ENCODE measurements at regions not wholly inside any gene's neighbourhood (a gene's known extent, or its start where the extent isn't known, plus 50 kb on each side); places are given as distances from the start of the nearest gene placed in this dataset.

DNA sequence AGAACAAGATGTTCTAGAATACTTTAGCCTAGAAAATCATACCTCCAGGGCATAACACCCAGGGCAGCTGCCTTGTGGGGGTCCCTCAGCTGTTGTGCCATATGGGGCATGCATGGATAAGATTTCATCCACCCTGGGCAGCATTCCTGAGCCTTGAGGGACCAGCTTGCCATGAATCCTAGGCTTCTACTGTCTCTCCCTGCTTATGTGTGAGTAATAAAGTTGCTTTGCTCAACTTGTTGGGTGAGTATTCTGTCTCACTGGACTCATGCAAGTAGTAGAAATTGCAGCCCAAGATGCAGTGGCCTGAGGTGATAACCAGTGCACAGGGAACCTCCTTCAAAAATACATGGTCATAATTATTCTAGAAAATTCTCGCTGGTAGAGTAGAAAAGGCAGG is 52.1 kb upstream of the EPHB1 start:
- TF ChIP-seq, protein P1, sequence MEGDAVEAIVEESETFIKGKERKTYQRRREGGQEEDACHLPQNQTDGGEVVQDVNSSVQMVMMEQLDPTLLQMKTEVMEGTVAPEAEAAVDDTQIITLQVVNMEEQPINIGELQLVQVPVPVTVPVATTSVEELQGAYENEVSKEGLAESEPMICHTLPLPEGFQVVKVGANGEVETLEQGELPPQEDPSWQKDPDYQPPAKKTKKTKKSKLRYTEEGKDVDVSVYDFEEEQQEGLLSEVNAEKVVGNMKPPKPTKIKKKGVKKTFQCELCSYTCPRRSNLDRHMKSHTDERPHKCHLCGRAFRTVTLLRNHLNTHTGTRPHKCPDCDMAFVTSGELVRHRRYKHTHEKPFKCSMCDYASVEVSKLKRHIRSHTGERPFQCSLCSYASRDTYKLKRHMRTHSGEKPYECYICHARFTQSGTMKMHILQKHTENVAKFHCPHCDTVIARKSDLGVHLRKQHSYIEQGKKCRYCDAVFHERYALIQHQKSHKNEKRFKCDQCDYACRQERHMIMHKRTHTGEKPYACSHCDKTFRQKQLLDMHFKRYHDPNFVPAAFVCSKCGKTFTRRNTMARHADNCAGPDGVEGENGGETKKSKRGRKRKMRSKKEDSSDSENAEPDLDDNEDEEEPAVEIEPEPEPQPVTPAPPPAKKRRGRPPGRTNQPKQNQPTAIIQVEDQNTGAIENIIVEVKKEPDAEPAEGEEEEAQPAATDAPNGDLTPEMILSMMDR (conservative IDR thresholded peaks at IDR 0.05), result no peak
- no peak for DNase-seq
- WGBS, 2 experiments (ENCODE audit: insufficient coverage in 1 of 2, insufficient read length in 1 of 2), result 71% methylated on average over 1 of the region's 1 CpG; no CpG with 5 or more reads in 1 of the 2 experiments

More for the DNA sequence above, 52.1 kb upstream of the EPHB1 start:
- H3K9me3 ChIP-seq (ENCODE audit: control insufficient read depth, low read length), result no peaks in the 10 kb centered on the region
- H3K27ac ChIP-seq (ENCODE audit: low read depth, low read length), result no peak overlapping the region
- Mint-ChIP-seq H3K36me3 (ENCODE audit: low read depth) (no peaks in the 10 kb centered on the region), H3K4me3 (no peak overlapping the region), H3K9me3 (peaks cover 2% of the 10 kb centered on the region), H3K4me1 (no peaks in the 10 kb centered on the region), H3K27me3 (ENCODE audit: insufficient read depth) (peaks cover 27% of the 10 kb centered on the region), H3K27ac (no peak overlapping the region)
- no peak overlapping the region for H3K9ac ChIP-seq (ENCODE audit: extremely low read depth, low read length, poor library complexity, severe bottlenecking)
- H3K27me3 ChIP-seq (ENCODE audit: control insufficient read depth, insufficient read depth, low read length, poor library complexity, severe bottlenecking), result no peaks in the 10 kb centered on the region
- H3K4me3 ChIP-seq (ENCODE audit: low read length), result no peak overlapping the region
- no peaks in the 10 kb centered on the region for H3K4me1 ChIP-seq (ENCODE audit: control insufficient read depth, insufficient read depth, low read length)
- H3K36me3 ChIP-seq (ENCODE audit: control insufficient read depth, insufficient read depth, low read length), result no peaks in the 10 kb centered on the region
